H9 (cell line): ENCODE measurements at regions not wholly inside any gene's neighbourhood (a gene's known extent, or its start where the extent isn't known, plus 50 kb on each side); places are given as distances from the start of the nearest gene placed in this dataset.

Experiments used
- DNase-seq: peaks from one replicate; pipeline ENCODE4 v3.0.0-alpha.2; 2017
- H2AFZ ChIP-seq: one replicate; pipeline ENCODE4 v1.6.1; 2013; ENCODE audit warnings: mild to moderate bottlenecking, low read length, control low read depth, moderate library complexity
- H2AK5ac ChIP-seq: 2 replicates; pipeline ENCODE4 v1.6.1; 2013; ENCODE audit warnings: low read length, control low read depth, mixed read lengths; ENCODE audit not compliant: insufficient read length
- H2BK120ac ChIP-seq: one replicate; pipeline ENCODE4 v1.6.1; 2013; ENCODE audit warnings: low read depth, mild to moderate bottlenecking, low read length, control low read depth, inconsistent platforms; ENCODE audit not compliant: poor library complexity, severe bottlenecking
- H2BK12ac ChIP-seq: 2 replicates; pipeline ENCODE4 v1.6.1; 2013; ENCODE audit warnings: low read length, control low read depth, mixed read lengths, low read depth; ENCODE audit not compliant: insufficient read length
- H2BK15ac ChIP-seq: 2 replicates; pipeline ENCODE4 v1.6.1; 2013; ENCODE audit warnings: low read depth, low read length, control low read depth
- H2BK20ac ChIP-seq: one replicate; pipeline ENCODE4 v1.6.1; 2013; ENCODE audit warnings: low read depth, mild to moderate bottlenecking, low read length, control low read depth, inconsistent platforms; ENCODE audit not compliant: poor library complexity, severe bottlenecking
- H2BK5ac ChIP-seq: 2 replicates; pipeline ENCODE4 v1.6.1; 2013; ENCODE audit warnings: low read length, control low read depth, mixed read lengths; ENCODE audit not compliant: insufficient read length
- H3K14ac ChIP-seq: 2 replicates; pipeline ENCODE4 v1.6.1; 2013; ENCODE audit warnings: low read length, control low read depth; ENCODE audit not compliant: insufficient read depth
- H3K18ac ChIP-seq: 2 replicates; pipeline ENCODE4 v1.6.1; 2013; ENCODE audit warnings: low read depth, mild to moderate bottlenecking, mixed read lengths, low read length, control low read depth; ENCODE audit not compliant: insufficient read length
- H3K23ac ChIP-seq: 2 replicates; pipeline ENCODE4 v1.6.1; 2013; ENCODE audit warnings: low read length, control low read depth, mixed read lengths, low read depth; ENCODE audit not compliant: insufficient read length
- H3K23me2 ChIP-seq: 2 replicates; pipeline ENCODE4 v1.6.1; 2013; ENCODE audit warnings: low read depth, mild to moderate bottlenecking, mixed read lengths, low read length, control low read depth; ENCODE audit not compliant: insufficient read length, poor library complexity, severe bottlenecking
- H3K27ac ChIP-seq: 2 replicates; pipeline ENCODE4 v1.5.1; 2013; ENCODE audit warnings: low read length, control low read depth, mixed read lengths, low read depth; ENCODE audit not compliant: insufficient read length
- H3K27me3 ChIP-seq: 2 replicates; pipeline ENCODE4 v1.6.1; 2013; ENCODE audit warnings: low read length, control low read depth, inconsistent platforms; ENCODE audit not compliant: insufficient read depth
- H3K4ac ChIP-seq: 2 replicates; pipeline ENCODE4 v1.6.1; 2013; ENCODE audit warnings: low read depth, mild to moderate bottlenecking, control low read depth, inconsistent platforms, low read length, moderate library complexity
- H3K4me1 ChIP-seq: 2 replicates; pipeline ENCODE4 v1.6.1; 2013; ENCODE audit warnings: low read length, control low read depth, inconsistent platforms; ENCODE audit not compliant: insufficient read depth
- H3K4me2 ChIP-seq: 2 replicates; pipeline ENCODE4 v1.6.1; 2013; ENCODE audit warnings: low read length, control low read depth, mixed read lengths; ENCODE audit not compliant: insufficient read length, insufficient read depth
- H3K56ac ChIP-seq: 2 replicates; pipeline ENCODE4 v1.6.1; 2013; ENCODE audit warnings: low read depth, mild to moderate bottlenecking, mixed read lengths, low read length, control low read depth; ENCODE audit not compliant: insufficient read length
- H3K79me1 ChIP-seq: 2 replicates; pipeline ENCODE4 v1.6.1; 2013; ENCODE audit warnings: low read depth, mild to moderate bottlenecking, moderate library complexity, low read length, control low read depth, inconsistent platforms; ENCODE audit not compliant: insufficient read depth, poor library complexity, severe bottlenecking
- H3K79me2 ChIP-seq: 2 replicates; pipeline ENCODE4 v1.6.1; 2013; ENCODE audit warnings: low read length, control low read depth, inconsistent platforms; ENCODE audit not compliant: insufficient read depth
- H3K9ac ChIP-seq: 2 replicates; pipeline ENCODE4 v1.6.1; 2013; ENCODE audit warnings: low read length, control low read depth, mixed read lengths; ENCODE audit not compliant: insufficient read length; ENCODE audit errors: extremely low read depth
- H3K9me3 ChIP-seq: one replicate; pipeline ENCODE4 v1.6.1; 2013; ENCODE audit warnings: low read depth, low read length, inconsistent platforms; ENCODE audit not compliant: control insufficient read depth
- H3T11ph ChIP-seq: one replicate; pipeline ENCODE4 v1.6.1; 2013; ENCODE audit warnings: mild to moderate bottlenecking, low read length, control low read depth, inconsistent platforms
- H4K20me1 ChIP-seq: one replicate; pipeline ENCODE4 v1.6.1; 2013; ENCODE audit not compliant: control insufficient read depth, insufficient read length, insufficient read depth
- H4K5ac ChIP-seq: 2 replicates; pipeline ENCODE4 v1.6.1; 2013; ENCODE audit warnings: low read depth, mild to moderate bottlenecking, mixed read lengths, low read length, control low read depth; ENCODE audit not compliant: insufficient read length
- H4K8ac ChIP-seq: replicated peaks from 2 replicates; pipeline ENCODE4 v1.6.1; 2013; ENCODE audit warnings: low read length, control low read depth, mixed read lengths, low read depth; ENCODE audit not compliant: insufficient read length
- H4K91ac ChIP-seq: 2 replicates; pipeline ENCODE4 v1.6.1; 2013; ENCODE audit warnings: low read depth, mild to moderate bottlenecking, moderate library complexity, mixed read lengths, low read length, control low read depth; ENCODE audit not compliant: insufficient read length
- H3K27ac Mint-ChIP-seq, 3 experiments: 2 replicates in 2 of 3; 3 replicates in 1 of 3; pipeline ENCODE4 v1.8.0; 2020 to 2021; ENCODE audit warnings: mixed read lengths in 3 of 3, mild to moderate bottlenecking in 1 of 3, moderate library complexity in 1 of 3
- H3K27me3 Mint-ChIP-seq: 2 replicates; pipeline ENCODE4 v1.8.0; 2021; ENCODE audit warnings: low read depth, mild to moderate bottlenecking, moderate library complexity, mixed read lengths
- H3K36me3 Mint-ChIP-seq, 3 experiments: 2 replicates in 2 of 3; 3 replicates in 1 of 3; pipeline ENCODE4 v1.8.0; 2020 to 2021; ENCODE audit warnings: low read depth in 3 of 3, mixed read lengths in 3 of 3; ENCODE audit not compliant: insufficient read depth in 1 of 3
- H3K4me1 Mint-ChIP-seq, 2 experiments: 2 replicates each; pipeline ENCODE4 v1.8.0; 2020; ENCODE audit warnings: mixed read lengths in 2 of 2
- H3K4me3 Mint-ChIP-seq, 2 experiments: 2 replicates in 1 of 2; 3 replicates in 1 of 2; pipeline ENCODE4 v1.8.0; 2020 to 2021; ENCODE audit warnings: mild to moderate bottlenecking in 2 of 2, mixed read lengths in 2 of 2, moderate library complexity in 1 of 2
- H3K9me3 Mint-ChIP-seq, 2 experiments: 2 replicates in 1 of 2; 3 replicates in 1 of 2; pipeline ENCODE4 v1.8.0; 2020; ENCODE audit warnings: mild to moderate bottlenecking in 2 of 2, mixed read lengths in 2 of 2, moderate library complexity in 1 of 2
- WGBS: extraction: QIAGEN DNeasy Blood & Tissue Kit; methylation state at CpG from one replicate; pipeline ENCODE4 v1.1.7; 2013; ENCODE audit warnings: missing lambda C conversion rate, low lambda C conversion rate, mixed read lengths; ENCODE audit not compliant: insufficient read length; ENCODE audit errors: extremely low coverage; 5-methylcytosine and 5-hydroxymethylcytosine counted together
- TF ChIP-seq, protein P1 (sequence below): fragments of 200-600 bp; sonication (generic); conservative IDR thresholded peaks from 3 replicates; pipeline ENCODE4 v1.8.0; 2021; ENCODE audit warnings: antibody characterized with exemption, mild to moderate bottlenecking

DNA sequence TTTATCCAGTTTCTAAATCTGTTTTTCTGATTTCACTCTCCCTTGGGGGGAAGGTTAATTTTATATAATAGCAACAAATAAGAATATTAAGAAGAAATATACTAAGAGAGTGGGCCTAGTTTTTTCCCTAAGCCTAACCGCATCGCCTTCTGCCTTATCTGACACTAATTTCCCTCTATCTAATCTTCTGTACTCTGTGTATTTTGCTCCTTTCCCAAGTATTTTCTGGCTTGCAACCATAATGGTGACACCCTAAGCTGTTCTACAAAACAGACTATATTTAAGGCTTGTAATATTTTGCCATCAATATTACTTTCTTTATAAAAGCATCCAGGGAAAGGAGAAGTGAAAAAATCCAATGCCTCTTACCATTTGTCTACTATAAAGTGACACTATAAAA lies 1168.8 kb downstream of the GALC start:
- no peaks in the 10 kb centered on the region for H3K27me3 Mint-ChIP-seq
- Histone ChIP-seq H3K9me3 (no peaks in the 10 kb centered on the region), H2BK12ac (no peak overlapping the region), H2BK120ac (no peak overlapping the region), H2BK5ac (no peak overlapping the region), H3K4me1 (no peaks in the 10 kb centered on the region), H4K8ac (no peak overlapping the region), H2BK20ac (no peak overlapping the region), H3K27me3 (no peaks in the 10 kb centered on the region), H3T11ph (no peak overlapping the region), H3K18ac (no peak overlapping the region), H2BK15ac (no peak overlapping the region), H3K79me1 (no peaks in the 10 kb centered on the region), H3K56ac (no peak overlapping the region), H4K91ac (no peak overlapping the region), H2AFZ (no peak overlapping the region), H4K20me1 (no peaks in the 10 kb centered on the region), H2AK5ac (no peak overlapping the region), H3K23me2 (no peaks in the 10 kb centered on the region), H3K4me2 (no peak overlapping the region), H3K14ac (no peak overlapping the region), H3K79me2 (no peaks in the 10 kb centered on the region), H3K9ac (no peak overlapping the region), H3K27ac (no peak overlapping the region), H4K5ac (no peak overlapping the region), H3K4ac (no peak overlapping the region), H3K23ac (no peak overlapping the region)
- no CpG with 5 or more reads among the region's 2 CpGs for WGBS
- no peak for DNase-seq
- no peak overlapping the region for H3K4me3 Mint-ChIP-seq
- H3K9me3 Mint-ChIP-seq: no peaks in the 10 kb centered on the region
- H3K4me1 Mint-ChIP-seq: peaks cover 5 to 6% of the 10 kb centered on the region in 2 experiments; a peak in 3 of 4 replicates
- no peaks in the 10 kb centered on the region for H3K36me3 Mint-ChIP-seq
- H3K27ac Mint-ChIP-seq: no peak overlapping the region
- TF ChIP-seq, protein P1, sequence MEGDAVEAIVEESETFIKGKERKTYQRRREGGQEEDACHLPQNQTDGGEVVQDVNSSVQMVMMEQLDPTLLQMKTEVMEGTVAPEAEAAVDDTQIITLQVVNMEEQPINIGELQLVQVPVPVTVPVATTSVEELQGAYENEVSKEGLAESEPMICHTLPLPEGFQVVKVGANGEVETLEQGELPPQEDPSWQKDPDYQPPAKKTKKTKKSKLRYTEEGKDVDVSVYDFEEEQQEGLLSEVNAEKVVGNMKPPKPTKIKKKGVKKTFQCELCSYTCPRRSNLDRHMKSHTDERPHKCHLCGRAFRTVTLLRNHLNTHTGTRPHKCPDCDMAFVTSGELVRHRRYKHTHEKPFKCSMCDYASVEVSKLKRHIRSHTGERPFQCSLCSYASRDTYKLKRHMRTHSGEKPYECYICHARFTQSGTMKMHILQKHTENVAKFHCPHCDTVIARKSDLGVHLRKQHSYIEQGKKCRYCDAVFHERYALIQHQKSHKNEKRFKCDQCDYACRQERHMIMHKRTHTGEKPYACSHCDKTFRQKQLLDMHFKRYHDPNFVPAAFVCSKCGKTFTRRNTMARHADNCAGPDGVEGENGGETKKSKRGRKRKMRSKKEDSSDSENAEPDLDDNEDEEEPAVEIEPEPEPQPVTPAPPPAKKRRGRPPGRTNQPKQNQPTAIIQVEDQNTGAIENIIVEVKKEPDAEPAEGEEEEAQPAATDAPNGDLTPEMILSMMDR: no peak
